Kasumi-1 (cell line): ENCODE measurements at regions not wholly inside any gene's neighbourhood (a gene's known extent, or its start where the extent isn't known, plus 50 kb on each side); places are given as distances from the start of the nearest gene placed in this dataset.
"Not testable (repeated sequence)": the region's sequence is repeated elsewhere in the genome, so short reads cannot be mapped to it uniquely, and the experiment has no call there.

Source experiments
- DNase-seq, 2 experiments: peaks; one replicate each; lab custom pipeline; 2025; lab: John Stamatoyannopoulos, UW

- no peak for DNase-seq
Measured at GRCh38 chrX:122910697-122911096, 273.4 kb upstream of the GRIA3 start.

- no peak for DNase-seq
Measured at GRCh38 chrX:122913134-122913533, 270.9 kb upstream of the GRIA3 start.

GRCh38 chrX:122913764-122914163 lies 270.3 kb upstream of the GRIA3 start:
- DNase-seq = no peak

- no peak for DNase-seq
Measured at GRCh38 chrX:122914256-122914655, 269.8 kb upstream of the GRIA3 start.

GRCh38 chrX:122934131-122934530 lies 249.9 kb upstream of the GRIA3 start:
- no peak for DNase-seq

GRCh38 chrX:122940199-122940598 lies 243.9 kb upstream of the GRIA3 start:
- no peak for DNase-seq

- DNase-seq = no peak
Measured at GRCh38 chrX:122941806-122942205, 242.3 kb upstream of the GRIA3 start.

GRCh38 chrX:122943918-122944317 lies 240.2 kb upstream of the GRIA3 start:
- DNase-seq = no peak

GRCh38 chrX:122945328-122945727 lies 238.8 kb upstream of the GRIA3 start:
- DNase-seq = no peak

GRCh38 chrX:122972604-122973003 lies 211.5 kb upstream of the GRIA3 start:
- DNase-seq = no peak

- DNase-seq = no peak
Measured at GRCh38 chrX:122982521-122982920, 201.6 kb upstream of the GRIA3 start.

GRCh38 chrX:123002844-123003243 lies 181.2 kb upstream of the GRIA3 start:
- DNase-seq = not testable (repeated sequence)

- DNase-seq = no peak
Measured at GRCh38 chrX:123013141-123013540, 170.9 kb upstream of the GRIA3 start.

GRCh38 chrX:123036401-123036800 lies 147.7 kb upstream of the GRIA3 start:
- DNase-seq = no peak

- no peak for DNase-seq
Measured at GRCh38 chrX:123049071-123049625, 134.9 kb upstream of the GRIA3 start.

- DNase-seq = no peak
Measured at GRCh38 chrX:123060986-123061385, 123.1 kb upstream of the GRIA3 start.

- no peak for DNase-seq
Measured at GRCh38 chrX:123064053-123064452, 120.0 kb upstream of the GRIA3 start.

- DNase-seq = no peak
Measured at GRCh38 chrX:123072686-123073385, 111.2 kb upstream of the GRIA3 start.

GRCh38 chrX:123075947-123076561 lies 108.0 kb upstream of the GRIA3 start:
- no peak for DNase-seq

- DNase-seq = no peak
Measured at GRCh38 chrX:123077631-123078030, 106.4 kb upstream of the GRIA3 start.

- no peak for DNase-seq
Measured at GRCh38 chrX:123080065-123080464, 104.0 kb upstream of the GRIA3 start.

- DNase-seq = no peak
Measured at GRCh38 chrX:123081776-123082175, 102.3 kb upstream of the GRIA3 start.

GRCh38 chrX:123083924-123084323 lies 100.2 kb upstream of the GRIA3 start:
- DNase-seq = no peak

- no peak for DNase-seq
Measured at GRCh38 chrX:123084797-123085196, 99.3 kb upstream of the GRIA3 start.
